Uterus (tissue), 3 donors: ENCODE measurements at regions not wholly inside any gene's neighbourhood (a gene's known extent, or its start where the extent isn't known, plus 50 kb on each side); places are given as distances from the start of the nearest gene placed in this dataset.

ENCODE experiments used
- DNase-seq, 2 donors: peaks; one replicate each; pipeline ENCODE4 v3.0.0-alpha.2; 2019 to 2020
- H3K27ac ChIP-seq, 2 donors: fragments of 200-600 bp; sonication (generic); 1 replicate in 1 of 2; 2 replicates in 1 of 2; pipeline ENCODE4 v1.5.1; 2016 to 2018
- H3K27me3 ChIP-seq, 2 donors: fragments of 200-600 bp; sonication (generic); one replicate each; pipeline ENCODE4 v1.5.1; 2018 to 2019; ENCODE audit warnings: control low read depth in 1 of 2
- H3K36me3 ChIP-seq, 2 donors: fragments of 200-600 bp; sonication (generic); one replicate each; pipeline ENCODE4 v1.5.1; 2019; ENCODE audit warnings: control low read depth in 1 of 2
- H3K4me1 ChIP-seq, 2 donors: fragments of 200-600 bp; sonication (generic); one replicate each; pipeline ENCODE4 v1.5.1; 2018 to 2019; ENCODE audit warnings: control low read depth in 1 of 2
- H3K4me3 ChIP-seq, 2 donors: fragments of 200-600 bp; sonication (generic); 1 replicate in 1 of 2; 2 replicates in 1 of 2; pipeline ENCODE4 v1.5.1; 2018 to 2019; ENCODE audit warnings: mild to moderate bottlenecking in 1 of 2
- H3K9me3 ChIP-seq, 2 donors: fragments of 200-600 bp; sonication (generic); one replicate each; pipeline ENCODE4 v1.5.1; 2019; ENCODE audit warnings: control low read depth in 1 of 2
- POLR2A ChIP-seq, 2 donors: fragments of 450-650 bp; IDR thresholded peaks; one replicate each; pipeline ENCODE4 v1.6.1; 2016; ENCODE audit warnings: antibody characterized with exemption in 2 of 2, mild to moderate bottlenecking in 1 of 2, moderate library complexity in 1 of 2
- intact Hi-C: fragments of 100-400 bp; cut with DNase I; formaldehyde crosslinking; loops from one replicate; pipeline ENCODE4 v1.15.1; 2023; ENCODE audit warnings: low total_unique reads
- TF ChIP-seq, protein P1 (sequence below), 4 experiments: fragments of 200-600 bp in 2 of 4; fragments of 450-650 bp in 2 of 4; sonication (generic) in 2 of 4; IDR thresholded peaks; one replicate each; pipeline ENCODE4 v1.5.1; 2016 to 2019; ENCODE audit warnings: antibody characterized with exemption in 4 of 4, mild to moderate bottlenecking in 2 of 4, moderate library complexity in 1 of 4
- donor health status: DM: yes; HTN: yes; CAD: no.

- Histone ChIP-seq H3K27me3 (no peaks in the 10 kb centered on the region), H3K4me3 (no peak overlapping the region), H3K4me1 (no peaks in the 10 kb centered on the region), H3K9me3 (no peaks in the 10 kb centered on the region), H3K27ac (no peak overlapping the region), H3K36me3 (no peaks in the 10 kb centered on the region)
- no peak for DNase-seq
- no peak for TF ChIP-seq POLR2A (IDR thresholded peaks at IDR 0.05)
- TF ChIP-seq, protein P1, sequence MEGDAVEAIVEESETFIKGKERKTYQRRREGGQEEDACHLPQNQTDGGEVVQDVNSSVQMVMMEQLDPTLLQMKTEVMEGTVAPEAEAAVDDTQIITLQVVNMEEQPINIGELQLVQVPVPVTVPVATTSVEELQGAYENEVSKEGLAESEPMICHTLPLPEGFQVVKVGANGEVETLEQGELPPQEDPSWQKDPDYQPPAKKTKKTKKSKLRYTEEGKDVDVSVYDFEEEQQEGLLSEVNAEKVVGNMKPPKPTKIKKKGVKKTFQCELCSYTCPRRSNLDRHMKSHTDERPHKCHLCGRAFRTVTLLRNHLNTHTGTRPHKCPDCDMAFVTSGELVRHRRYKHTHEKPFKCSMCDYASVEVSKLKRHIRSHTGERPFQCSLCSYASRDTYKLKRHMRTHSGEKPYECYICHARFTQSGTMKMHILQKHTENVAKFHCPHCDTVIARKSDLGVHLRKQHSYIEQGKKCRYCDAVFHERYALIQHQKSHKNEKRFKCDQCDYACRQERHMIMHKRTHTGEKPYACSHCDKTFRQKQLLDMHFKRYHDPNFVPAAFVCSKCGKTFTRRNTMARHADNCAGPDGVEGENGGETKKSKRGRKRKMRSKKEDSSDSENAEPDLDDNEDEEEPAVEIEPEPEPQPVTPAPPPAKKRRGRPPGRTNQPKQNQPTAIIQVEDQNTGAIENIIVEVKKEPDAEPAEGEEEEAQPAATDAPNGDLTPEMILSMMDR (IDR thresholded peaks at IDR 0.05) = no peak
- intact Hi-C loops = loop anchor here (10.0 kb wide), 1 partner anchor 61 kb away; no protein-coding TSS in a partner anchor
Measured at GRCh38 chrX:137945470-137945869, 379.5 kb downstream of the ZIC3 start.

DNA sequence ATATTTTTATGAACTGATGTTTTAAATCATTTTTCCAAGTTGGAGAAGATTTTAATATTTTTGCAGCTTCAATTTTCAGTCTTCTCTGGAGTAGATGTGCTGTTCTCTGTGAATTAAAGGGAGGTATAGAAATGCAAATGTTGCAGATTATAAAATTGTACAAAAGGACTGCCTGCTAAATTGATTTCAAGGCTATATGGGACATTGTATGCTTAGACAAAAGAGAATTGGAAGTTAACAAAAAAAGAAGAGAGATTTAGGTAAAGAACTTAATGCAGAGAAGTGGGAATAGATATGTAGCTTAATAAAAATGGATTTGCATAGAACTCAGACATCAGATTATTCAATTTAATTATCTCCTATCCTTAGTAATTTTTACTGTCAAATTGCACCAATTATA lies 403.3 kb downstream of the ZIC3 start:
- no peak for TF ChIP-seq POLR2A (IDR thresholded peaks at IDR 0.05)
- TF ChIP-seq, protein P1 (IDR thresholded peaks at IDR 0.05) = no peak
- Histone ChIP-seq H3K4me3 (no peak overlapping the region), H3K9me3 (no peaks in the 10 kb centered on the region), H3K27ac (no peak overlapping the region), H3K36me3 (no peaks in the 10 kb centered on the region), H3K27me3 (no peaks in the 10 kb centered on the region), H3K4me1 (no peaks in the 10 kb centered on the region)
- intact Hi-C loops = no loop called here
- DNase-seq = no peak

- DNase-seq = no peak
- Histone ChIP-seq H3K27me3 (no peaks in the 10 kb centered on the region), H3K4me3 (no peak overlapping the region), H3K36me3 (no peaks in the 10 kb centered on the region), H3K27ac (no peak overlapping the region), H3K4me1 (no peaks in the 10 kb centered on the region), H3K9me3 (no peaks in the 10 kb centered on the region)
- intact Hi-C loops = no loop called here
- TF ChIP-seq POLR2A (IDR thresholded peaks at IDR 0.05) = no peak
- TF ChIP-seq, protein P1 (IDR thresholded peaks at IDR 0.05) = no peak
Measured at GRCh38 chrX:137982472-137983172, 416.7 kb downstream of the ZIC3 start.

DNA sequence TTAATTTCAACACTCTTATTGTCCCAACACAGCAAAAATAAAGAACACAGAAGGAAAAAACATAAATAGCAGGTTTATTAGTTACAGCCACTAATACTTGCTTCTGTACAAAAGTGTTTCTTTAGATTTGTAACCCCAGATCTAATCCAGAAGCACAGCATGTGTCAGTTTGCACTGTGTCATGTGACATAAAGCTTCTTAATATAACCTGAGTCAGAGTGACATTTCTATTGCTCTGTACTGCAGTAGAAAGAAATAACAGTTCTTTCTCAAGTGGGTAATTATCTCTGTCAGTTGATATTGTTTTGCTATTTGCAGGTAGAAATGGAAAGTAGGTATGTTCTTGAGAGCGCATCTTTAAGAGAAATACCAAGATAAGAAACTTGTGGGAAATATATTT lies 422.5 kb downstream of the ZIC3 start:
- TF ChIP-seq, protein P1 (IDR thresholded peaks at IDR 0.05) = no peak
- no peak for TF ChIP-seq POLR2A (IDR thresholded peaks at IDR 0.05)
- Histone ChIP-seq H3K27ac (no peak overlapping the region), H3K9me3 (no peaks in the 10 kb centered on the region), H3K36me3 (no peaks in the 10 kb centered on the region), H3K4me1 (no peaks in the 10 kb centered on the region), H3K27me3 (no peaks in the 10 kb centered on the region), H3K4me3 (no peak overlapping the region)
- DNase-seq = no peak
- intact Hi-C loops = no loop called here

DNA sequence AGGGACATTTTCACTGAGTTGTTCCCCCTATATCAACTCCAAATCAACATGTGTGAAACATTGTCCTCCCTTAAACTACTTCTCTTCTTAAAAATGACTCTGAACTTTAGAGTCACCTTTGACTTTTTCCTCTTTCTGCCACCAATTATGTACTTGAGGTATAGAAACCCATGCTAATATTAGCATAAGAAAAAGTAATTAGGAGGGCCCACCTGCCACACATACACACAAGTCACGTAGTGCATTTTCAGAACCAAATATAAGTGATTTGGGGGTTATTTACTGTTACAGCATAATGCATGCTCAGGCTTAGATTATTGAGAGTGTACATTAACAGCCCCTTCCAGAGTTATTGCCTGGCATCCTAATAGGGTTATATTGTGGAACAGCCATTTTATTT lies 432.7 kb downstream of the ZIC3 start:
- Histone ChIP-seq H3K36me3 (no peaks in the 10 kb centered on the region), H3K4me1 (no peaks in the 10 kb centered on the region), H3K27ac (no peak overlapping the region), H3K27me3 (no peaks in the 10 kb centered on the region), H3K9me3 (no peaks in the 10 kb centered on the region), H3K4me3 (no peak overlapping the region)
- DNase-seq = no peak
- TF ChIP-seq, protein P1 (IDR thresholded peaks at IDR 0.05) = no peak
- TF ChIP-seq POLR2A (IDR thresholded peaks at IDR 0.05) = no peak
- intact Hi-C loops = no loop called here
